ENCODE measurements at regions not wholly inside any gene's neighbourhood (a gene's known extent, or its start where the extent isn't known, plus 50 kb on each side); places are given as distances from the start of the nearest gene placed in this dataset.

DNA sequence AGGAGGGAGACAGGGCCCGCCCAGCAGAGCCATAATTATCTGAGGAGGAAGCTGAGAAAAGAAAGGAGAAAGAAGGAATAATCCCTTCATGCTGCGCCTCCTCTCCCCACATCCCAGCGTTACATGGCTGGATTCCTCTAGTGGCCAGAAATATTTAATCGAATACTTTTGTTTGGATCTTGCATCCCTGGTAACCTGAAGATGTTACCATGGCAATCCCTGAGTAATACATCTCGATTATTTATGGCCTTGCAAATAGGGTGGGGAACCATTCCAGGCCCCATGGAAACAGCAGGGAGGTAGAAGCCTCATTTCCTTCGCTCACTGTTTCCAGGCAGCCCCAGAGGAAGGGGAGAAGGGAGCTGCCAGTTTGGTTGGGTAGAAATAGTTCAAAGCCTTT is 357.7 kb downstream of the BUD13 start:
- no peak for TF ChIP-seq GLIS3 (CRISPR knock-in tag; IDR thresholded peaks at IDR 0.05)
- TF ChIP-seq, protein P1, sequence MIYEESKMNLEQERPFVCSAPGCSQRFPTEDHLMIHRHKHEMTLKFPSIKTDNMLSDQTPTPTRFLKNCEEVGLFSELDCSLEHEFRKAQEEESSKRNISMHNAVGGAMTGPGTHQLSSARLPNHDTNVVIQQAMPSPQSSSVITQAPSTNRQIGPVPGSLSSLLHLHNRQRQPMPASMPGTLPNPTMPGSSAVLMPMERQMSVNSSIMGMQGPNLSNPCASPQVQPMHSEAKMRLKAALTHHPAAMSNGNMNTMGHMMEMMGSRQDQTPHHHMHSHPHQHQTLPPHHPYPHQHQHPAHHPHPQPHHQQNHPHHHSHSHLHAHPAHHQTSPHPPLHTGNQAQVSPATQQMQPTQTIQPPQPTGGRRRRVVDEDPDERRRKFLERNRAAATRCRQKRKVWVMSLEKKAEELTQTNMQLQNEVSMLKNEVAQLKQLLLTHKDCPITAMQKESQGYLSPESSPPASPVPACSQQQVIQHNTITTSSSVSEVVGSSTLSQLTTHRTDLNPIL (CRISPR knock-in tag; IDR thresholded peaks at IDR 0.05; ENCODE audit: low read depth), result no peak
- no peak for TF ChIP-seq CSDC2 (CRISPR knock-in tag; IDR thresholded peaks at IDR 0.05)
- TF ChIP-seq ZC3H10 (CRISPR knock-in tag; IDR thresholded peaks at IDR 0.05), result no peak
- no peak for TF ChIP-seq SNAI2 (CRISPR knock-in tag; IDR thresholded peaks at IDR 0.05)
- no peak for TF ChIP-seq ZNF70 (CRISPR knock-in tag; IDR thresholded peaks at IDR 0.05)
- TF ChIP-seq, protein P2, sequence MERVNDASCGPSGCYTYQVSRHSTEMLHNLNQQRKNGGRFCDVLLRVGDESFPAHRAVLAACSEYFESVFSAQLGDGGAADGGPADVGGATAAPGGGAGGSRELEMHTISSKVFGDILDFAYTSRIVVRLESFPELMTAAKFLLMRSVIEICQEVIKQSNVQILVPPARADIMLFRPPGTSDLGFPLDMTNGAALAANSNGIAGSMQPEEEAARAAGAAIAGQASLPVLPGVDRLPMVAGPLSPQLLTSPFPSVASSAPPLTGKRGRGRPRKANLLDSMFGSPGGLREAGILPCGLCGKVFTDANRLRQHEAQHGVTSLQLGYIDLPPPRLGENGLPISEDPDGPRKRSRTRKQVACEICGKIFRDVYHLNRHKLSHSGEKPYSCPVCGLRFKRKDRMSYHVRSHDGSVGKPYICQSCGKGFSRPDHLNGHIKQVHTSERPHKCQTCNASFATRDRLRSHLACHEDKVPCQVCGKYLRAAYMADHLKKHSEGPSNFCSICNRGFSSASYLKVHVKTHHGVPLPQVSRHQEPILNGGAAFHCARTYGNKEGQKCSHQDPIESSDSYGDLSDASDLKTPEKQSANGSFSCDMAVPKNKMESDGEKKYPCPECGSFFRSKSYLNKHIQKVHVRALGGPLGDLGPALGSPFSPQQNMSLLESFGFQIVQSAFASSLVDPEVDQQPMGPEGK (CRISPR knock-in tag; IDR thresholded peaks at IDR 0.05; ENCODE audit: borderline replicate concordance), result no peak
- no peak for TF ChIP-seq TOX (CRISPR knock-in tag; IDR thresholded peaks at IDR 0.05; ENCODE audit: borderline replicate concordance)
- TF ChIP-seq, protein P3, sequence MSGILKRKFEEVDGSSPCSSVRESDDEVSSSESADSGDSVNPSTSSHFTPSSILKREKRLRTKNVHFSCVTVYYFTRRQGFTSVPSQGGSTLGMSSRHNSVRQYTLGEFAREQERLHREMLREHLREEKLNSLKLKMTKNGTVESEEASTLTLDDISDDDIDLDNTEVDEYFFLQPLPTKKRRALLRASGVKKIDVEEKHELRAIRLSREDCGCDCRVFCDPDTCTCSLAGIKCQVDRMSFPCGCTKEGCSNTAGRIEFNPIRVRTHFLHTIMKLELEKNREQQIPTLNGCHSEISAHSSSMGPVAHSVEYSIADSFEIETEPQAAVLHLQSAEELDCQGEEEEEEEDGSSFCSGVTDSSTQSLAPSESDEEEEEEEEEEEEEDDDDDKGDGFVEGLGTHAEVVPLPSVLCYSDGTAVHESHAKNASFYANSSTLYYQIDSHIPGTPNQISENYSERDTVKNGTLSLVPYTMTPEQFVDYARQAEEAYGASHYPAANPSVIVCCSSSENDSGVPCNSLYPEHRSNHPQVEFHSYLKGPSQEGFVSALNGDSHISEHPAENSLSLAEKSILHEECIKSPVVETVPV (CRISPR knock-in tag; IDR thresholded peaks at IDR 0.05), result no peak
- TF ChIP-seq ZNF8 (CRISPR knock-in tag; IDR thresholded peaks at IDR 0.05), result no peak
- TF ChIP-seq ESRRG (CRISPR knock-in tag; IDR thresholded peaks at IDR 0.05), result no peak
- TF ChIP-seq BACH2 (CRISPR knock-in tag; IDR thresholded peaks at IDR 0.05; ENCODE audit: borderline replicate concordance), result no peak
- no peak for TF ChIP-seq TCF4 (CRISPR knock-in tag; IDR thresholded peaks at IDR 0.05; ENCODE audit: borderline replicate concordance)
- TF ChIP-seq, protein P4, sequence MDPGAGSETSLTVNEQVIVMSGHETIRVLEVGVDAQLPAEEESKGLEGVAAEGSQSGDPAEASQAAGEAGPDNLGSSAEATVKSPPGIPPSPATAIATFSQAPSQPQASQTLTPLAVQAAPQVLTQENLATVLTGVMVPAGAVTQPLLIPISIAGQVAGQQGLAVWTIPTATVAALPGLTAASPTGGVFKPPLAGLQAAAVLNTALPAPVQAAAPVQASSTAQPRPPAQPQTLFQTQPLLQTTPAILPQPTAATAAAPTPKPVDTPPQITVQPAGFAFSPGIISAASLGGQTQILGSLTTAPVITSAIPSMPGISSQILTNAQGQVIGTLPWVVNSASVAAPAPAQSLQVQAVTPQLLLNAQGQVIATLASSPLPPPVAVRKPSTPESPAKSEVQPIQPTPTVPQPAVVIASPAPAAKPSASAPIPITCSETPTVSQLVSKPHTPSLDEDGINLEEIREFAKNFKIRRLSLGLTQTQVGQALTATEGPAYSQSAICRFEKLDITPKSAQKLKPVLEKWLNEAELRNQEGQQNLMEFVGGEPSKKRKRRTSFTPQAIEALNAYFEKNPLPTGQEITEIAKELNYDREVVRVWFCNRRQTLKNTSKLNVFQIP (CRISPR knock-in tag; IDR thresholded peaks at IDR 0.05; ENCODE audit: borderline replicate concordance, low read depth), result no peak
- TF ChIP-seq, protein P5, sequence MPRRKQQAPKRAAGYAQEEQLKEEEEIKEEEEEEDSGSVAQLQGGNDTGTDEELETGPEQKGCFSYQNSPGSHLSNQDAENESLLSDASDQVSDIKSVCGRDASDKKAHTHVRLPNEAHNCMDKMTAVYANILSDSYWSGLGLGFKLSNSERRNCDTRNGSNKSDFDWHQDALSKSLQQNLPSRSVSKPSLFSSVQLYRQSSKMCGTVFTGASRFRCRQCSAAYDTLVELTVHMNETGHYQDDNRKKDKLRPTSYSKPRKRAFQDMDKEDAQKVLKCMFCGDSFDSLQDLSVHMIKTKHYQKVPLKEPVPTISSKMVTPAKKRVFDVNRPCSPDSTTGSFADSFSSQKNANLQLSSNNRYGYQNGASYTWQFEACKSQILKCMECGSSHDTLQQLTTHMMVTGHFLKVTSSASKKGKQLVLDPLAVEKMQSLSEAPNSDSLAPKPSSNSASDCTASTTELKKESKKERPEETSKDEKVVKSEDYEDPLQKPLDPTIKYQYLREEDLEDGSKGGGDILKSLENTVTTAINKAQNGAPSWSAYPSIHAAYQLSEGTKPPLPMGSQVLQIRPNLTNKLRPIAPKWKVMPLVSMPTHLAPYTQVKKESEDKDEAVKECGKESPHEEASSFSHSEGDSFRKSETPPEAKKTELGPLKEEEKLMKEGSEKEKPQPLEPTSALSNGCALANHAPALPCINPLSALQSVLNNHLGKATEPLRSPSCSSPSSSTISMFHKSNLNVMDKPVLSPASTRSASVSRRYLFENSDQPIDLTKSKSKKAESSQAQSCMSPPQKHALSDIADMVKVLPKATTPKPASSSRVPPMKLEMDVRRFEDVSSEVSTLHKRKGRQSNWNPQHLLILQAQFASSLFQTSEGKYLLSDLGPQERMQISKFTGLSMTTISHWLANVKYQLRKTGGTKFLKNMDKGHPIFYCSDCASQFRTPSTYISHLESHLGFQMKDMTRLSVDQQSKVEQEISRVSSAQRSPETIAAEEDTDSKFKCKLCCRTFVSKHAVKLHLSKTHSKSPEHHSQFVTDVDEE (CRISPR knock-in tag; IDR thresholded peaks at IDR 0.05), result no peak
- no peak for TF ChIP-seq ARNTL (CRISPR knock-in tag; IDR thresholded peaks at IDR 0.05; ENCODE audit: borderline replicate concordance, low read depth)
- ATAC-seq, result no peak

DNA sequence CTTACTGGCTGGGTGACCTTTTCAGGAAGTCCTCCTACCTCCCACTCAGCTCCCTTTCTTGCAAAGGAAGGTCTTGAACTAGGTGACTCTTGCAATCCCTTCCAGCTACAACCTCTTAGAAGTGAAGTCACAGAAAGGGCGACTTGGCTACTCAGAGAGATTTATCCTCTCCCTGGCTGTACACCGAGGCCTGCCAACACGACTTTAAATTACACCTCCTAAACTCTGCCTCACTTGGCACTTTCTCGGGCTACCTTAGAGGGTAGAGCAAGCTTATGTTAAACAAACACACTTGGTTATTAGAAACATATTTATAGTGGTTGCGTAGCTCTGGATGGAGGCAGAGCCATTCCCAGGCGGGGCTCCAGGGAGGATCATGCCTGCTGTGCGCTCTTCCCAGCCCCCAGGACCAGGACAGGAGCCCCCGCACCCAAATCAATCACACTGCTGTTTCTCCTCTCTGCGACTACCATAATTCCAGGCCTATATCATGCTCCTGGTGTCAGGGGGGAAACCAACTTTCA is 358.4 kb downstream of the BUD13 start:
- TF ChIP-seq ZC3H10 (CRISPR knock-in tag; IDR thresholded peaks at IDR 0.05), result no peak
- no peak for TF ChIP-seq GLIS3 (CRISPR knock-in tag; IDR thresholded peaks at IDR 0.05)
- no peak for TF ChIP-seq TOX (CRISPR knock-in tag; IDR thresholded peaks at IDR 0.05; ENCODE audit: borderline replicate concordance)
- TF ChIP-seq TCF4 (CRISPR knock-in tag; IDR thresholded peaks at IDR 0.05; ENCODE audit: borderline replicate concordance), result no peak
- no peak for ATAC-seq

DNA sequence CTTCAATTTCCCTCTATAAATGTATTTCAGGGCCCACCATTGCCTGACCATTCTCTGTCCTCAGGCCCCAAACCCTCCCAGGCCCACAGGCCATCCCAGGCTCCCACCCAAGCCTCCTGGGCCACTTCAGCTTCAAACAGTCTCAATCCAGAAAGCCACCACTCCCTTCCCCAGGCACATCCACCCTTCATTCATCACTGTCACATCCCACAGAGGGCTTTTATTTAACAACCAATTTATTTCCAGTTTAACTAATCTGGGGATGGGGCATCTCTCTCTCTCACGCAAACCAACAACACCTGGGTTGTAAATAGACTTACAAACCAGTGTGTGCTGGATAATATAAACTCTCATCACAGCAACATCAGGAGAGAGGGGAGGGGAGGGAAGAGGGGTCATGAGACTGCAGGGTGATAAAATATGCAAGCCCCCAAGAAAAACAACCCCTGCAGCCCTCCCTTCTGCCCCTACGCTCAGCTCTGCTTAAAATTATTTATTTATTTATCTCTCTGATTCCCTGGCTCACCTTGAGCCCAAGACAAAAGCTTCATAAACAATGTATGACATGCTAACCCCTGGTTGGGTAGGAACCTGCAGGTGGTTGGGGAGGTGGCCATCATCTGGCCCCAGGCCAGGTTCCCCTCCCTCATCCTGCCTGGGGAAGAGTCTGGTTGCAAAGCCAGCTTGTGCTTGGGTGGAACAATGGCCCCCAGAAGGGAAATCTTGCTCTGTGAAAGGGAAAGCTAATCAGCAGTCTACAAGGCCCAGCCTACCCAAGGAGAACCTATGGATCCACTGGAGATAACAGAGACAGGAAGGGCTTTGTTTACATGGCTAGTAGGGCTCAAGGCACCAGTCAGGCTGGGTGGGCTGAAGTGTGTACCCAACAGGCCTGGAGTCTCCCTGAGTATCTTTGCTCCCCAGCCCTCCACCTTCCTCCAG is 359.2 kb downstream of the BUD13 start:
- ATAC-seq, result no peak
- TF ChIP-seq, protein P1 (CRISPR knock-in tag; IDR thresholded peaks at IDR 0.05; ENCODE audit: low read depth), result no peak
- no peak for TF ChIP-seq TCF4 (CRISPR knock-in tag; IDR thresholded peaks at IDR 0.05; ENCODE audit: borderline replicate concordance)
- no peak for TF ChIP-seq ARNTL (CRISPR knock-in tag; IDR thresholded peaks at IDR 0.05; ENCODE audit: borderline replicate concordance, low read depth)
- TF ChIP-seq, protein P2 (CRISPR knock-in tag; IDR thresholded peaks at IDR 0.05; ENCODE audit: borderline replicate concordance), result no peak
- TF ChIP-seq, protein P5 (CRISPR knock-in tag; IDR thresholded peaks at IDR 0.05), result no peak
- TF ChIP-seq ESRRG (CRISPR knock-in tag; IDR thresholded peaks at IDR 0.05), result no peak
- TF ChIP-seq ISL1 (CRISPR knock-in tag; IDR thresholded peaks at IDR 0.05), result no peak
- no peak for TF ChIP-seq ZFP30 (CRISPR knock-in tag; IDR thresholded peaks at IDR 0.05)
- no peak for TF ChIP-seq PPARA (CRISPR knock-in tag; IDR thresholded peaks at IDR 0.05; ENCODE audit: borderline replicate concordance)
